DOHH2 (cell line): ENCODE measurements at regions not wholly inside any gene's neighbourhood (a gene's known extent, or its start where the extent isn't known, plus 50 kb on each side); places are given as distances from the start of the nearest gene placed in this dataset.

ENCODE experiments used
- H3F3A ChIP-seq: fragments of 200-600 bp; sonication (generic), shearing (Covaris generic); 2 replicates; pipeline ENCODE4 v1.6.0; 2016; ENCODE audit warnings: antibody characterized with exemption, mild to moderate bottlenecking; ENCODE audit not compliant: control insufficient read depth, insufficient read depth
- H3K27ac ChIP-seq: fragments of 200-600 bp; sonication (generic); 2 replicates; pipeline ENCODE4 v1.5.1; 2014; ENCODE audit warnings: low read depth, mild to moderate bottlenecking, low read length, moderate library complexity
- H3K27me3 ChIP-seq: fragments of 200-600 bp; sonication (generic); 2 replicates; pipeline ENCODE4 v1.6.1; 2014; ENCODE audit warnings: mild to moderate bottlenecking, low read length, mixed read lengths; ENCODE audit not compliant: control insufficient read depth
- H3K36me3 ChIP-seq: fragments of 200-600 bp; sonication (generic); 2 replicates; pipeline ENCODE4 v1.6.1; 2014; ENCODE audit warnings: mild to moderate bottlenecking, low read length, moderate library complexity, mixed read lengths; ENCODE audit not compliant: control insufficient read depth
- H3K4me1 ChIP-seq: fragments of 200-600 bp; sonication (generic); 2 replicates; pipeline ENCODE4 v1.6.1; 2014; ENCODE audit warnings: mild to moderate bottlenecking, low read length, mixed read lengths; ENCODE audit not compliant: control insufficient read depth
- H3K4me2 ChIP-seq: fragments of 200-600 bp; sonication (generic); 2 replicates; pipeline ENCODE4 v1.6.0; 2014; ENCODE audit warnings: mild to moderate bottlenecking, low read length, moderate library complexity
- H3K4me3 ChIP-seq: fragments of 200-600 bp; sonication (generic); 2 replicates; pipeline ENCODE4 v1.5.1; 2014; ENCODE audit warnings: mild to moderate bottlenecking, low read length, mixed read lengths
- H3K79me2 ChIP-seq: fragments of 200-600 bp; sonication (generic); 2 replicates; pipeline ENCODE4 v1.6.1; 2014; ENCODE audit warnings: mild to moderate bottlenecking, low read length, mixed read lengths; ENCODE audit not compliant: control insufficient read depth
- H3K9me2 ChIP-seq: fragments of 200-600 bp; sonication (generic); replicated peaks from 2 replicates; pipeline ENCODE4 v1.6.1; 2014; ENCODE audit warnings: mild to moderate bottlenecking, low read length, mixed read lengths; ENCODE audit not compliant: control insufficient read depth
- H3K9me3 ChIP-seq: fragments of 200-600 bp; sonication (generic); 2 replicates; pipeline ENCODE4 v1.6.1; 2014; ENCODE audit warnings: antibody characterized with exemption, low read length, mixed read lengths; ENCODE audit not compliant: control insufficient read depth, insufficient read depth
- H4K20me1 ChIP-seq: fragments of 200-600 bp; sonication (generic); 2 replicates; pipeline ENCODE4 v1.6.0; 2014; ENCODE audit warnings: low read depth, mild to moderate bottlenecking, antibody characterized with exemption, low read length, moderate library complexity; ENCODE audit not compliant: control insufficient read depth, insufficient read depth
- CTCF ChIP-seq: fragments of 200-600 bp; sonication (generic); IDR thresholded peaks from one replicate; pipeline ENCODE4 v1.5.1; 2014; ENCODE audit warnings: antibody characterized with exemption, mild to moderate bottlenecking, low read depth, low read length; ENCODE audit not compliant: poor library complexity, severe bottlenecking
- EZH2phosphoT487 ChIP-seq: fragments of 200-600 bp; sonication (generic); IDR thresholded peaks from 2 replicates; pipeline ENCODE4 v1.6.1; 2017; ENCODE audit warnings: borderline replicate concordance, mild to moderate bottlenecking, antibody characterized with exemption, low read length, moderate library complexity, mixed read lengths

- Histone ChIP-seq H3F3A (no peaks in the 10 kb centered on the region), H3K4me2 (no peak overlapping the region), H3K27ac (no peak overlapping the region), H3K9me3 (no peaks in the 10 kb centered on the region), H3K36me3 (no peaks in the 10 kb centered on the region), H3K4me3 (no peak overlapping the region), H3K27me3 (no peaks in the 10 kb centered on the region), H4K20me1 (no peaks in the 10 kb centered on the region), H3K4me1 (no peaks in the 10 kb centered on the region), H3K79me2 (no peaks in the 10 kb centered on the region), H3K9me2 (no peaks in the 10 kb centered on the region; the same call in 1 of the 2 replicates)
- TF ChIP-seq CTCF (no peak), EZH2phosphoT487 (no peak)
Measured at GRCh38 chr1:208513799-208514198, 269.6 kb upstream of the PLXNA2 start.

- Histone ChIP-seq H4K20me1 (no peaks in the 10 kb centered on the region), H3K4me1 (no peaks in the 10 kb centered on the region)
Measured at GRCh38 chr1:208515129-208515528, 270.9 kb upstream of the PLXNA2 start.

GRCh38 chr1:208516780-208517179 is 272.6 kb upstream of the PLXNA2 start:
- no peaks in the 10 kb centered on the region for H3K27me3 ChIP-seq
- no peaks in the 10 kb centered on the region for H3F3A ChIP-seq
- H3K27ac ChIP-seq: no peak overlapping the region
- H3K9me2 ChIP-seq: no peaks in the 10 kb centered on the region; the same call in 1 of the 2 replicates
- H4K20me1 ChIP-seq: no peaks in the 10 kb centered on the region
- no peak overlapping the region for H3K4me3 ChIP-seq
- no peak for TF ChIP-seq CTCF
- no peak for TF ChIP-seq EZH2phosphoT487
- no peak overlapping the region for H3K4me2 ChIP-seq
- H3K79me2 ChIP-seq: no peaks in the 10 kb centered on the region
- H3K36me3 ChIP-seq: no peaks in the 10 kb centered on the region
- H3K9me3 ChIP-seq: no peaks in the 10 kb centered on the region
- H3K4me1 ChIP-seq: no peaks in the 10 kb centered on the region

More at GRCh38 chr1:208515129-208515528, 270.9 kb upstream of the PLXNA2 start:
- no peaks in the 10 kb centered on the region for H3F3A ChIP-seq
- H3K4me2 ChIP-seq: no peak overlapping the region
- no peaks in the 10 kb centered on the region for H3K36me3 ChIP-seq
- H3K79me2 ChIP-seq: no peaks in the 10 kb centered on the region
- no peak for TF ChIP-seq CTCF
- no peak for TF ChIP-seq EZH2phosphoT487
- no peak overlapping the region for H3K4me3 ChIP-seq
- H3K27ac ChIP-seq: no peak overlapping the region
- H3K27me3 ChIP-seq: no peaks in the 10 kb centered on the region
- no peaks in the 10 kb centered on the region; the same call in 1 of the 2 replicates for H3K9me2 ChIP-seq
- no peaks in the 10 kb centered on the region for H3K9me3 ChIP-seq
